ENCODE measurements at regions not wholly inside any gene's neighbourhood (a gene's known extent, or its start where the extent isn't known, plus 50 kb on each side); places are given as distances from the start of the nearest gene placed in this dataset.

GRCh38 chr1:30400507-30400906, 322.9 kb downstream of the MATN1 start:
- no peak for DNase-seq

GRCh38 chr1:30399026-30399425, 324.4 kb downstream of the MATN1 start:
- no peak for DNase-seq

- no peak for DNase-seq
Measured at GRCh38 chr1:30397576-30397975, 325.8 kb downstream of the MATN1 start.

- DNase-seq: no peak
Measured at GRCh38 chr1:30395631-30396030, 327.8 kb downstream of the MATN1 start.

GRCh38 chr1:30388386-30388785, 335.0 kb downstream of the MATN1 start:
- DNase-seq: no peak

- DNase-seq: no peak
Measured at GRCh38 chr1:30386156-30386926, 337.0 kb downstream of the MATN1 start.

- no peak for DNase-seq
Measured at GRCh38 chr1:30385246-30385995, 338.0 kb downstream of the MATN1 start.

GRCh38 chr1:30384286-30385245, 338.8 kb downstream of the MATN1 start:
- no peak for DNase-seq

GRCh38 chr1:30383221-30383711, 340.1 kb downstream of the MATN1 start:
- DNase-seq: no peak

- DNase-seq: no peak
Measured at GRCh38 chr1:30382496-30382895, 340.9 kb downstream of the MATN1 start.

- DNase-seq: no peak
Measured at GRCh38 chr1:30381671-30382365, 341.6 kb downstream of the MATN1 start.

GRCh38 chr1:30381266-30381665, 342.1 kb downstream of the MATN1 start:
- no peak for DNase-seq

- no peak for DNase-seq
Measured at GRCh38 chr1:30380625-30380984, 342.8 kb downstream of the MATN1 start.

GRCh38 chr1:30379684-30380624, 343.4 kb downstream of the MATN1 start:
- peak; percentile 20 to 21 for DNase-seq

GRCh38 chr1:30378991-30379581, 344.3 kb downstream of the MATN1 start:
- DNase-seq: no peak

- DNase-seq: no peak
Measured at GRCh38 chr1:30378003-30378596, 345.3 kb downstream of the MATN1 start.

GRCh38 chr1:30377230-30378002, 346.0 kb downstream of the MATN1 start:
- DNase-seq: no peak

GRCh38 chr1:30376054-30376697, 347.2 kb downstream of the MATN1 start:
- DNase-seq: no peak

GRCh38 chr1:30375156-30375555, 348.2 kb downstream of the MATN1 start:
- no peak for DNase-seq

Measured in stimulated activated CD4-positive, alpha-beta T cell treated with anti-CD3 and anti-CD28 coated beads, Interleukin-4, amount 100 ng/mL, for 4 hours (primary cell).